22Rv1 (cell line): ENCODE measurements at regions not wholly inside any gene's neighbourhood (a gene's known extent, or its start where the extent isn't known, plus 50 kb on each side); places are given as distances from the start of the nearest gene placed in this dataset.

Experiments
- ZFX ChIP-seq: fragments of 450-650 bp; IDR thresholded peaks from 2 replicates; pipeline ENCODE4 v1.6.1; 2017; ENCODE audit warnings: antibody characterized with exemption, borderline replicate concordance
- TF ChIP-seq, protein P1 (sequence below): fragments of 450-650 bp; IDR thresholded peaks from 2 replicates; pipeline ENCODE4 v1.5.1; 2017; ENCODE audit warnings: mild to moderate bottlenecking

DNA sequence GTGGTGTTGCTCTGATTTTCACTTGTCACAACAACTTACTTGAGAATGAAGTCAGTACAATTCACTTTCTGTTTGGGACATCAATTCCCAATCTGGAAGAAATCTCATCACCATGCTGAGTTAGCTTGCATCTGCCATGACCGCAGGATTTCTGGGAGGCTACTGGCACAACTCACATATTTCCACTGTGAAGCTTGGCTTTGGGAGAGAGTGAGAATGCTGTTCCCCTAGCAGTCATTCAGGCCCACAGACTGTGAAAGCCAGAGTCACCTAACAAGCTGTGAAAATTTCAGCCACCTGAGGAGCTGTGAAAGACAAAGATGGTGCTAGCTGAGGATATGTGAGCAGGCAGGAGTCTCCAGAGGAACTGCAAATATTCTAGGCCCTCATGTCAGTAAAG lies 365.2 kb upstream of the TUSC1 start:
- TF ChIP-seq, protein P1, sequence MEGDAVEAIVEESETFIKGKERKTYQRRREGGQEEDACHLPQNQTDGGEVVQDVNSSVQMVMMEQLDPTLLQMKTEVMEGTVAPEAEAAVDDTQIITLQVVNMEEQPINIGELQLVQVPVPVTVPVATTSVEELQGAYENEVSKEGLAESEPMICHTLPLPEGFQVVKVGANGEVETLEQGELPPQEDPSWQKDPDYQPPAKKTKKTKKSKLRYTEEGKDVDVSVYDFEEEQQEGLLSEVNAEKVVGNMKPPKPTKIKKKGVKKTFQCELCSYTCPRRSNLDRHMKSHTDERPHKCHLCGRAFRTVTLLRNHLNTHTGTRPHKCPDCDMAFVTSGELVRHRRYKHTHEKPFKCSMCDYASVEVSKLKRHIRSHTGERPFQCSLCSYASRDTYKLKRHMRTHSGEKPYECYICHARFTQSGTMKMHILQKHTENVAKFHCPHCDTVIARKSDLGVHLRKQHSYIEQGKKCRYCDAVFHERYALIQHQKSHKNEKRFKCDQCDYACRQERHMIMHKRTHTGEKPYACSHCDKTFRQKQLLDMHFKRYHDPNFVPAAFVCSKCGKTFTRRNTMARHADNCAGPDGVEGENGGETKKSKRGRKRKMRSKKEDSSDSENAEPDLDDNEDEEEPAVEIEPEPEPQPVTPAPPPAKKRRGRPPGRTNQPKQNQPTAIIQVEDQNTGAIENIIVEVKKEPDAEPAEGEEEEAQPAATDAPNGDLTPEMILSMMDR, result no peak
- no peak for TF ChIP-seq ZFX
